LNCaP clone FGC (cell line): ENCODE measurements at regions not wholly inside any gene's neighbourhood (a gene's known extent, or its start where the extent isn't known, plus 50 kb on each side); places are given as distances from the start of the nearest gene placed in this dataset.
"Not testable (repeated sequence)": the region's sequence is repeated elsewhere in the genome, so short reads cannot be mapped to it uniquely, and the experiment has no call there.

ENCODE experiments used
- DNase-seq: peaks from one replicate; pipeline ENCODE4 v3.0.0-alpha.2; 2011; ENCODE audit warnings: low read depth
- H3K4me3 ChIP-seq: 2 replicates; pipeline ENCODE4 v1.5.1; 2011; ENCODE audit warnings: mild to moderate bottlenecking, low read depth, low read length, control low read depth
- CTCF ChIP-seq: IDR thresholded peaks from 2 replicates; pipeline ENCODE4 v1.5.1; 2012; ENCODE audit warnings: mild to moderate bottlenecking; ENCODE audit not compliant: control insufficient read depth, insufficient read depth; ENCODE audit errors: extremely low read depth

GRCh38 chr1:219412772-219413171, 200.1 kb downstream of the ZC3H11B start:
- DNase-seq: no peak
- TF ChIP-seq CTCF: no peak
- H3K4me3 ChIP-seq: no peak overlapping the region

DNA sequence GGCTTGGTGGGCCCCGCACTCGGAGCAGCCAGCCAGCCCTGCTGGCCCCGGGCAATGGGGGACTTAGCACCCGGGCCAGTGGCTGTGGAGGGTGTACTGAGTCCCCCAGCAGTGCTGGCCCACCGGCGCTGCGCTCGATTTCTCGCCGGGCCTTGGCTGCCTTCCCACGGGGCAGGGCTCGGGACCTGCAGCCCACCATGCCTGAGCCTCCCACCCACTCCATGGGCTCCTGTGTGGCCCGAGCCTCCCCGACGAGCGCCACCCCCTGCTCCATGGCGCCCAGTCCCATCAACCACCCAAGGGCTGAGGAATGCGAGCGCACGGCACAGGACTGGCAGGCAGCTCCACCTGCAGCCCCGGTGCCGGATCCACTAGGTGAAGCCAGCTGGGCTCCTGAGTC, 202.2 kb downstream of the ZC3H11B start:
- not testable (repeated sequence) for H3K4me3 ChIP-seq, DNase-seq

DNA sequence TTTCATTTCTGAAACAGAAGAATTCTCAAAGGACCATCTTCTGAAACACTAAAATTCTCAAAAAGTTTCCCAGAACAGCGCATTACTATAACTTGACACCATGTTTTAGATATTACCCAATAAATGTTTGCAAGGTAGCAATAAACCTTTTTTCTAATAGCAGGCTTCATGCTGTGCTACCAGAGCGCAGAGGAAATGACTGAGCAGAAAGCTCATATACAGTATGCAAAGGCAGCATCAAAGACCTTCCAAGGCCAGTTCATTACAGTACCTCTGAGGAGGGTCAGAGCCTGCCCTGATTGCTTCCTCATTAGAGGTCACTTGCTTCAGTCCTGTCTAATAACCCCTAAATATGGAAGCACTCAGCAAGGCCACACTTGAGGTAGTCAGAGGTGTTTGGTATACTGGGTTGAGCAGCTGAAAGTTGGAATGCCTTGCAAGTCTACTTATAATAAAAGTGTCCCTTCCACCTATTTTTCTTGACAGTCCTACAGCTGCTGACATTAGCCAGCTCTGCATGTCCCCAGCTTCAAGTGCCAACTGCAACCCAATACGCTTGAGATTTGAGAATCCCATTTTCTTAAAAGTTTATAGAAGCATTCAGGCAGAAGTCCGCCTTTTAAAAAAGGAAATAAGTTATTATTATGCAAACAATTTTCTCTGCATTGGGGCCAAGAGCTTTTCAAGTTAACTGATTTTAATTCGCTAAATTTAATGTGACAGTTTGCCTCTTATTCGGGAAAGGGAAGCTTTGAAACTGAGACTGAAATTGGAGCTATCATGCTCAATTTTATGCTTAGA, 207.2 kb downstream of the ZC3H11B start:
- no peak for TF ChIP-seq CTCF
- no peak overlapping the region for H3K4me3 ChIP-seq
- DNase-seq: no peak

- no peak for DNase-seq
- no peak for TF ChIP-seq CTCF
These were observed 208.3 kb downstream of the ZC3H11B start for GRCh38 chr1:219404629-219405028.

DNA sequence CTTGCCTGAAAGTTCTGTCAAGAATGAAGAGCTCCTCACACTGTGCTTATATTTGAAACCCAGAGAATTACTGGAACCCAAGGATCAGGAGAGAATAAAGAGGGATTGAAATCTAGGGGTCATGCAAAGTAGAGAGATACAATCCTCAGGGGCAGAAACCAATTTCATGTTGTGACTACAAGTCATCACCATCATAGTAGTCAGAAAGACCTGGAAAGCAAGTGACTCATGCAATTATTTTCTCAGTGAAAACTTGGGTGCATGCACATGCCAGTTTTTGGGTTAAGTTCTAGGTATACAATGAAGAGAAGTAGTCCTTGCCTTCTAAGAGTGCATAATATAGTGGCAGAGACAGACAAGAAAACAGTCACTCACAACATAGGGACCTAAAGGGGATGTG, 210.0 kb downstream of the ZC3H11B start:
- DNase-seq: no peak
- no peak for TF ChIP-seq CTCF
- no peak overlapping the region for H3K4me3 ChIP-seq

More at GRCh38 chr1:219404629-219405028, 208.3 kb downstream of the ZC3H11B start:
- no peak overlapping the region for H3K4me3 ChIP-seq

DNA sequence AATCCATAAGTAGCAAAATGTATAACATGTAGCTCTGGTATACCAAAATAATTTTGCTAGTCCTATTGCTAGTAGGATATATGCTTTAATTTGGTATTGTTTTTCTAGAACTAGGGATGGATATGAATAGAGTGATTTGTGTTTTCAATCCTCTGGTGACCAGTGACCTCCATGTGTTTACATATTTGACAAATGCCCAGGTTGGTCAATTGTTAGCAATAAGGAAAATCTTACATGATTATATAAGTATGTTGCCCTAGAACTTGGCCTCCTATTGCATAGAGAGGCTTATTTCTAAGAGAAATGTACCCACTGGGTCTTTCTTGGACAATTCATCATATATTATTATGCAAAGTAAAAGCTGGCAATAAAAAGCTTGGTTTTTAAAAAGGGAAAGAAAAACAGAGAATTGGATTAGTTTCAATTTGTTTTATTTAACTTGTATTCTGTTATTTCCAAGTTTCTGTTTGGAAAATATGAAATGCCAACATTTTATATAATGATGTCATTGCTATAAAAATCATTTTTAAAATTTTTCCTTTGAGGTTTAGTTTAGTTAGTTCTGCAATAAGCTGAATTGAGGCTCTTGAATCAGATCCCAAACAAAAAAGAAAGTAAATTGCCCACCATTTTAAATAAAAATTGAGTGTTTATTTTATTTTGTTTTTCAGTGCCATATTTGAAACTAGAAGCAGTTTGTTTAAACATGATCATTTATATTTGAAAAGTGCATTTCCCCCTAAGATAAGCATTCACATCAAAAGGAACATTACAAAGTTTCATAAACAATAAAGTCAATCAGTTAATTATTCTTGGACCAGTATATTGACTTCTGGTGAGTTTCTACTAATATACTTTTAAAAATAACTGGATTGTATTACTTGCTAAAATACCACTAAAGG, 210.9 kb downstream of the ZC3H11B start:
- no peak for TF ChIP-seq CTCF
- H3K4me3 ChIP-seq: no peak overlapping the region
- DNase-seq: no peak

DNA sequence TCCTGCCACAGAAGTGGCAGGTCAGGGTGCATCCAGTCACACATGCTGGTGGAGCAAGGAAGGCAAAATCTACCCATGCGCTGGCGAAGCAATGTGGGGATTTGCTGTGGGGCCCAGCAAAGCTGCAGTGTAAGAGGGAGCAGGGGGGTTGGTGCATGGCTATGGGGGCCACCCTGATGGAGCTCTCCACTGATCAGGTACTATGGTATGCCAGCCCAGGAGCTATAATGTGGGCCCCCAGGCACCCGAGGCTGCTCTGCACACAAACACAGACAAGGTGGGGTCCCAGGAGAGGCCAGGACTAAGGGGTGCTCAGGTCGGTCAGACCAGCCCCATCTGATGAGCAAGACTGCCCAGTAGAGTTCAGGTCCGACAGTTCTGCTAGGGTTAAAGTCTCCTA, 213.5 kb downstream of the ZC3H11B start:
- TF ChIP-seq CTCF: no peak
- H3K4me3 ChIP-seq: no peak overlapping the region
- no peak for DNase-seq
